ENCODE measurements at regions not wholly inside any gene's neighbourhood (a gene's known extent, or its start where the extent isn't known, plus 50 kb on each side); places are given as distances from the start of the nearest gene placed in this dataset.

GRCh38 chr12:67370979-67371378 lies 101.8 kb downstream of the CAND1 start:
- H3K27me3 Mint-ChIP-seq (ENCODE audit: low read depth) = no peaks in the 10 kb centered on the region
- peaks cover 2% of the 10 kb centered on the region for H3K36me3 Mint-ChIP-seq
- TF ChIP-seq, protein P1, sequence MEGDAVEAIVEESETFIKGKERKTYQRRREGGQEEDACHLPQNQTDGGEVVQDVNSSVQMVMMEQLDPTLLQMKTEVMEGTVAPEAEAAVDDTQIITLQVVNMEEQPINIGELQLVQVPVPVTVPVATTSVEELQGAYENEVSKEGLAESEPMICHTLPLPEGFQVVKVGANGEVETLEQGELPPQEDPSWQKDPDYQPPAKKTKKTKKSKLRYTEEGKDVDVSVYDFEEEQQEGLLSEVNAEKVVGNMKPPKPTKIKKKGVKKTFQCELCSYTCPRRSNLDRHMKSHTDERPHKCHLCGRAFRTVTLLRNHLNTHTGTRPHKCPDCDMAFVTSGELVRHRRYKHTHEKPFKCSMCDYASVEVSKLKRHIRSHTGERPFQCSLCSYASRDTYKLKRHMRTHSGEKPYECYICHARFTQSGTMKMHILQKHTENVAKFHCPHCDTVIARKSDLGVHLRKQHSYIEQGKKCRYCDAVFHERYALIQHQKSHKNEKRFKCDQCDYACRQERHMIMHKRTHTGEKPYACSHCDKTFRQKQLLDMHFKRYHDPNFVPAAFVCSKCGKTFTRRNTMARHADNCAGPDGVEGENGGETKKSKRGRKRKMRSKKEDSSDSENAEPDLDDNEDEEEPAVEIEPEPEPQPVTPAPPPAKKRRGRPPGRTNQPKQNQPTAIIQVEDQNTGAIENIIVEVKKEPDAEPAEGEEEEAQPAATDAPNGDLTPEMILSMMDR (IDR thresholded peaks at IDR 0.05; ENCODE audit: unreplicated experiment) = no peak
- H3K4me1 Mint-ChIP-seq = peaks cover 19% of the 10 kb centered on the region
- no peak overlapping the region for H3K4me3 Mint-ChIP-seq
- H3K9me3 Mint-ChIP-seq = peaks cover 4% of the 10 kb centered on the region
- H3K27ac Mint-ChIP-seq = no peak overlapping the region
- no peak for DNase-seq (ENCODE audit: low spot score in 2 of 2, unreplicated experiment in 2 of 2)

GRCh38 chr12:67377021-67377420 lies 107.9 kb downstream of the CAND1 start:
- TF ChIP-seq, protein P1 (IDR thresholded peaks at IDR 0.05; ENCODE audit: unreplicated experiment) = no peak
- H3K4me1 Mint-ChIP-seq = peaks cover 27% of the 10 kb centered on the region
- DNase-seq (ENCODE audit: low spot score in 2 of 2, unreplicated experiment in 2 of 2) = no peak
- H3K4me3 Mint-ChIP-seq = no peak overlapping the region
- H3K27ac Mint-ChIP-seq = no peak overlapping the region
- peaks cover 11% of the 10 kb centered on the region for H3K9me3 Mint-ChIP-seq
- no peaks in the 10 kb centered on the region for H3K27me3 Mint-ChIP-seq (ENCODE audit: low read depth)
- H3K36me3 Mint-ChIP-seq = peaks cover 2% of the 10 kb centered on the region

- Mint-ChIP-seq H3K36me3 (no peaks in the 10 kb centered on the region), H3K27me3 (ENCODE audit: low read depth) (no peaks in the 10 kb centered on the region), H3K4me3 (no peak overlapping the region), H3K27ac (no peak overlapping the region), H3K9me3 (peaks cover 8% of the 10 kb centered on the region), H3K4me1 (peaks cover 27% of the 10 kb centered on the region)
- TF ChIP-seq, protein P1 (IDR thresholded peaks at IDR 0.05; ENCODE audit: unreplicated experiment) = no peak
- no peak for DNase-seq (ENCODE audit: low spot score in 2 of 2, unreplicated experiment in 2 of 2)
Observed at GRCh38 chr12:67377541-67377940, 108.4 kb downstream of the CAND1 start.

GRCh38 chr12:67382241-67382871 lies 113.2 kb downstream of the CAND1 start:
- H3K4me1 Mint-ChIP-seq = peaks cover 24% of the 10 kb centered on the region
- TF ChIP-seq, protein P1 (IDR thresholded peaks at IDR 0.05; ENCODE audit: unreplicated experiment) = no peak
- H3K27ac Mint-ChIP-seq = no peak overlapping the region
- no peak for DNase-seq (ENCODE audit: low spot score in 2 of 2, unreplicated experiment in 2 of 2)
- H3K27me3 Mint-ChIP-seq (ENCODE audit: low read depth) = no peaks in the 10 kb centered on the region
- no peak overlapping the region for H3K4me3 Mint-ChIP-seq
- H3K9me3 Mint-ChIP-seq = peaks cover 8% of the 10 kb centered on the region
- no peaks in the 10 kb centered on the region for H3K36me3 Mint-ChIP-seq

GRCh38 chr12:67386869-67387565 lies 117.9 kb downstream of the CAND1 start:
- Mint-ChIP-seq H3K4me3 (no peak overlapping the region), H3K27me3 (ENCODE audit: low read depth) (no peaks in the 10 kb centered on the region), H3K9me3 (no peaks in the 10 kb centered on the region), H3K27ac (no peak overlapping the region), H3K36me3 (no peaks in the 10 kb centered on the region), H3K4me1 (peaks cover 35% of the 10 kb centered on the region)
- no peak for DNase-seq (ENCODE audit: low spot score in 2 of 2, unreplicated experiment in 2 of 2)
- TF ChIP-seq, protein P1 (IDR thresholded peaks at IDR 0.05; ENCODE audit: unreplicated experiment) = no peak

Data from mesothelial cell of epicardium (in vitro differentiated cells).